BE2C (cell line): ENCODE measurements at regions not wholly inside any gene's neighbourhood (a gene's known extent, or its start where the extent isn't known, plus 50 kb on each side); places are given as distances from the start of the nearest gene placed in this dataset.
"Not testable (repeated sequence)": the region's sequence is repeated elsewhere in the genome, so short reads cannot be mapped to it uniquely, and the experiment has no call there.

Source experiments
- DNase-seq: peaks from one replicate; pipeline ENCODE4 v3.0.0-alpha.2; 2020
- H3K27me3 ChIP-seq: fragments of 250-450 bp; sonication (Bioruptor Pico); 2 replicates; pipeline ENCODE4 v1.5.1; 2020; ENCODE audit warnings: mild to moderate bottlenecking
- H3K36me3 ChIP-seq: fragments of 250-450 bp; sonication (Bioruptor Pico); 2 replicates; pipeline ENCODE4 v1.5.1; 2020; ENCODE audit warnings: mild to moderate bottlenecking
- H3K4me1 ChIP-seq: fragments of 250-450 bp; sonication (Bioruptor Pico); 2 replicates; pipeline ENCODE4 v1.5.1; 2020
- H3K4me3 ChIP-seq: 2 replicates; pipeline ENCODE4 v1.5.1; 2011; ENCODE audit warnings: low read depth, low read length
- H3K9me3 ChIP-seq: fragments of 250-450 bp; sonication (Bioruptor Pico); 2 replicates; pipeline ENCODE4 v1.5.1; 2020
- CTCF ChIP-seq: IDR thresholded peaks from 2 replicates; pipeline ENCODE4 v1.5.1; 2012; ENCODE audit warnings: mild to moderate bottlenecking, low read depth, low read length

GRCh38 chr5:74482523-74482922 lies 158.0 kb downstream of the ENC1 start:
- Histone ChIP-seq H3K27me3 (no peaks in the 10 kb centered on the region), H3K4me3 (no peak overlapping the region; the same call in 1 of the 2 replicates), H3K4me1 (peaks cover 29% of the 10 kb centered on the region), H3K36me3 (no peaks in the 10 kb centered on the region), H3K9me3 (no peaks in the 10 kb centered on the region)
- TF ChIP-seq CTCF: no peak
- DNase-seq: no peak

GRCh38 chr5:74481357-74481756 lies 159.2 kb downstream of the ENC1 start:
- DNase-seq: not testable (repeated sequence)

GRCh38 chr5:74480201-74480600 lies 160.3 kb downstream of the ENC1 start:
- DNase-seq: no peak
- no peaks in the 10 kb centered on the region for H3K9me3 ChIP-seq
- no peaks in the 10 kb centered on the region for H3K27me3 ChIP-seq
- H3K4me3 ChIP-seq: no peak overlapping the region
- peaks cover 46% of the 10 kb centered on the region for H3K4me1 ChIP-seq
- H3K36me3 ChIP-seq: no peaks in the 10 kb centered on the region
- TF ChIP-seq CTCF: no peak

More at GRCh38 chr5:74481357-74481756, 159.2 kb downstream of the ENC1 start:
- H3K4me1 ChIP-seq: peaks cover 38% of the 10 kb centered on the region
- H3K4me3 ChIP-seq, H3K36me3 ChIP-seq, H3K9me3 ChIP-seq, H3K27me3 ChIP-seq: not testable (repeated sequence)

GRCh38 chr5:74478328-74478727 lies 162.2 kb downstream of the ENC1 start:
- Histone ChIP-seq H3K36me3 (no peaks in the 10 kb centered on the region), H3K27me3 (no peaks in the 10 kb centered on the region), H3K4me3 (peak overlapping the region; percentile 27), H3K4me1 (peaks cover 42% of the 10 kb centered on the region), H3K9me3 (no peaks in the 10 kb centered on the region)
- no peak for TF ChIP-seq CTCF
- peak; percentile 54 for DNase-seq

GRCh38 chr5:74477761-74478160 lies 162.8 kb downstream of the ENC1 start:
- Histone ChIP-seq H3K4me1 (peaks cover 39% of the 10 kb centered on the region), H3K27me3 (no peaks in the 10 kb centered on the region), H3K4me3 (peak overlapping the region; percentile 27), H3K36me3 (no peaks in the 10 kb centered on the region), H3K9me3 (no peaks in the 10 kb centered on the region)
- no peak for TF ChIP-seq CTCF
- DNase-seq: peak; percentile 62

- no peak for TF ChIP-seq CTCF
- Histone ChIP-seq H3K27me3 (no peaks in the 10 kb centered on the region), H3K4me1 (peaks cover 31% of the 10 kb centered on the region), H3K9me3 (no peaks in the 10 kb centered on the region), H3K4me3 (peak overlapping the region; percentile 27), H3K36me3 (no peaks in the 10 kb centered on the region)
- DNase-seq: no peak
Measured at GRCh38 chr5:74476819-74477453, 163.6 kb downstream of the ENC1 start.
